Activated CD4-positive, alpha-beta T cell treated with anti-CD3 and anti-CD28 coated beads, Interleukin-2, amount 50 U/mL, for 48 hours (primary cell): ENCODE measurements at regions not wholly inside any gene's neighbourhood (a gene's known extent, or its start where the extent isn't known, plus 50 kb on each side); places are given as distances from the start of the nearest gene placed in this dataset.
"Not testable (repeated sequence)": the region's sequence is repeated elsewhere in the genome, so short reads cannot be mapped to it uniquely, and the experiment has no call there.

Source experiments
- DNase-seq, 2 experiments: peaks; one replicate each; pipeline ENCODE4 v3.0.0-alpha.2; 2020

- DNase-seq: peak; percentile 34 to 40
These were observed 487.7 kb downstream of the TYW1 start for GRCh38 chr7:67484244-67484751.

DNA sequence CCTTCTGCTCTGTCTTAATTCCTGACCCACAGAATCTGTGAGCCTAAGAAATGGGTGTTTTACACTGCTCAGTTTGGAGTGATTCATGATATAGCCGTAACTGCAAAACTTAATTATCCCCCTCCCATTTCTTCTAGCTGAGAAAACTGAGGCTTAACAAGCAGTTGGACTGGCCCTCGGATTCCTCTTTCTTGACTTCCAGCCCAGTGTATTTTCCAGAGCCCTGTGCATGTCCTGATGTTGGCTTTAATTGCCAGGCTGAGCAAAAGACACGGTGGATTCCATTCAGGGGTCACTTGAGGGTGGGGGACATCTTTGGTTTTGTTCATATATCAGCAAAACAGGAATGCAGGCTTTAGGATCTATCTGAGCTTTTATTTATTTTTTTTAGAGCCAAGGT is 489.8 kb downstream of the TYW1 start:
- no peak for DNase-seq

- DNase-seq: no peak
These were observed 490.7 kb downstream of the TYW1 start for GRCh38 chr7:67487316-67487715.

GRCh38 chr7:67489881-67490280 is 493.2 kb downstream of the TYW1 start:
- DNase-seq: no peak

GRCh38 chr7:67493366-67493765 is 496.7 kb downstream of the TYW1 start:
- DNase-seq: no peak

GRCh38 chr7:67496589-67496988 is 500.0 kb downstream of the TYW1 start:
- DNase-seq: no peak

DNA sequence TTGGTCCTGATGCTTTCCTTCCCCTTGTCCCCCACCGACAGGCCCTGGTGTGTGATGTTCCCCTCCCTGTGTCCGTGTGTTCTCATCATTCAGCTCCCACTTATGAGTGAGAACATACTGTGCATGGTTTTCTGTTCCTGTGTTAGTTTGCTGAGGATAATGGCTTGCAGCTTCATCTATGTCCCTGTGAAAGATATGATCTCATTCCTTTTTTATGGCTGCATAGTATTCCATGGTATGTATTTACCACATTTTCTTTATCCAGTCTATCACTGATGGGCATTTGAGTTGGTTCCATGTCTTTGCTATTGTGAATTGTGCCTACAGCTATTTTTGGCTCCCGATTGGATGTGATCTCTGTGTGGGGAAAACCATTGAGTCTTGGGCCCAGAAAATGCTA is 501.3 kb downstream of the TYW1 start:
- not testable (repeated sequence) for DNase-seq

GRCh38 chr7:67502929-67503328 is 506.3 kb downstream of the TYW1 start:
- DNase-seq: no peak

DNA sequence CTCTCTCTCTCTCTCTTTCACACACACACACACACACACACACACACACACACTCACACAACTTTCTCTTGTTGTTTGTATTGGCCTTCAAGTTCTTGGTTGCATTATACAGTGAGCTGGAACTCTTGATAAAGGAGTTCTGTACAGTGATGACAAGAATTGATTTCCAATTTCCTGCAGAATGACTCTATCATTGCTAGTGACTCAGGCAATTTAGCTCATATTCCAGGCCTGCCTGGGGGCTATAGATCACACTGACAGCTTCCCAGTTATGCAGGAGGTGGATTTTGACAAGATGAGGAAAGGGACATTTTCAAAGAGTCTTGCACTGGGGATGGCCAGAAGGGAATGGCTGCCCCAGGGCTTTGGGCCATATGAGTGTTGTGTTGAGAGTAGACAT is 508.8 kb downstream of the TYW1 start:
- DNase-seq: no peak

GRCh38 chr7:67512481-67512880 is 515.8 kb downstream of the TYW1 start:
- no peak for DNase-seq

- DNase-seq: no peak
These were observed 521.9 kb downstream of the TYW1 start for GRCh38 chr7:67518580-67518979.

- DNase-seq: no peak
These were observed 522.5 kb downstream of the TYW1 start for GRCh38 chr7:67519171-67519570.

DNA sequence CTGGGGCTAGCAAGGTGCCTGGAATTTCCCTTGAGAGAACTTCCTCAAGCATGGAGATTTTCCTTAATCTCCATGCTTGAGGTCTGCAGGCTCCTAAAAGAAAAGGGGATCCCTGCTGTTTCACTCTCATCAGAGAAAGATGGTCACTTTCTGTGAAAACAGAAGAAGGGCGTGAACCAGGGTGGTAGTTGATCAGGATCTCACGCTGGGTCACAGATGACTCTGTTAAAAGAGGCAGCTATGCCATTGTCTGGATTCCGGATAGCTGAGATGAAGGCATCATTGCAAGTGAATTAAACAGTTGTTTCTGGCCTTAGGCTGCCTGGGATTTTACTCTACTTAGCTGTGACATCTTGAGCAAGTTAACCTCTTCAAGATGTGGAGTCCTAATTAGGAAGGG is 525.9 kb downstream of the TYW1 start:
- DNase-seq: no peak

- no peak for DNase-seq
These were observed 527.1 kb downstream of the TYW1 start for GRCh38 chr7:67523713-67524112.

- no peak for DNase-seq
These were observed 529.0 kb downstream of the TYW1 start for GRCh38 chr7:67525588-67525987.

DNA sequence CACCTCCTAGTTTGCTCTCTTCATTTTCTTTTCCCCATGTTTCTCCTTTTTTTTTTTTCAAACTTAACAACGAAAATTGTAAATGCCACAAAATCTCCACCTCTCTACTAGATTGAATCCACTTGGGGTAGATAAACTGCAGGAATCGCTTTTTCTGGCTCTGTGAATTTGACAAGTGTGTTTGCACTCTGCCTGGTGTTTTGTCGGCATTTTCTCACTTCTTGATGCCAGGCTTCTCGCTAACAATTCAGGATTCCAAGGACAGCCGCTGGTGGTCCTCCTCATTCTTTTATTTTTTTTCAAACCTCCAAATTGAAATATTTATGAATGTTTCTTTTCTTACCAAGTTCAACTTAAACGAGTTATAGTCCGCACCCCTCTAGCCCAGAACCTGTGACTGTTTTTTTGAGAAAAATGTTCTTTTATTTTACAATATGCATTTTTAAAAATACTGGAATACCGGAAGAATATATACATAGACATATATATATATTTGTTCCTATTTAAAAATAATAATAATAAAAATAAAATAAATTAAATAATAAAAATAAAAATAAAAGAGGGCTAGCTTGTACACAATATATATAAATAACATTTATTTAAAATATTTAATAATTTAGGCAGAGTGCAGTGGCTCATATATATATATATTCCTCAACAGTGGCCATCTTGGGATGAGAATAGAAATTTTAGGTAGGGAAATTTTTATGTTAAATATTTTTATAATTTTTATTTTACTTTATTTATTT is 538.8 kb downstream of the TYW1 start:
- no peak for DNase-seq

DNA sequence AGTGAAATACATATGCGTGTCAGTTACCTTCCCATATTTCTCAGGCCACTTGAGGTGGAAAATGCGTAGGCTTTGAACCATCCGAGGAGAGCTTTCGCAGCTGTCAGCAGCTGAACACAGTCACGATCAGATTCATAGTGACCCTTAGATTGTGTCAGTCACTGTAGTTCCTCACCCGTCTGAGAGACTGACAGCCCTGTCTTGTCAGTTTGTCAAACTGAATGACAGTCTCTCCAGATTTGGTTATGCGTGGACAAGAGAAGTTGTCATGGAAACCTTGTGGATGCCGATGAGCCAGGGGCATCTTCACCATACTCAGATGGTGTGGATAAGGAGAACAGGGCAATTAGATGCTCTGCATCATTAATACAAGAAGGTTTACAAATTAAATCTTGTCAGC is 546.3 kb downstream of the TYW1 start:
- DNase-seq: no peak

- DNase-seq: no peak
These were observed 550.7 kb downstream of the TYW1 start for GRCh38 chr7:67547183-67547907.

- no peak for DNase-seq
These were observed 552.5 kb downstream of the TYW1 start for GRCh38 chr7:67549126-67549525.

GRCh38 chr7:67550801-67551436 is 554.3 kb downstream of the TYW1 start:
- DNase-seq: no peak

DNA sequence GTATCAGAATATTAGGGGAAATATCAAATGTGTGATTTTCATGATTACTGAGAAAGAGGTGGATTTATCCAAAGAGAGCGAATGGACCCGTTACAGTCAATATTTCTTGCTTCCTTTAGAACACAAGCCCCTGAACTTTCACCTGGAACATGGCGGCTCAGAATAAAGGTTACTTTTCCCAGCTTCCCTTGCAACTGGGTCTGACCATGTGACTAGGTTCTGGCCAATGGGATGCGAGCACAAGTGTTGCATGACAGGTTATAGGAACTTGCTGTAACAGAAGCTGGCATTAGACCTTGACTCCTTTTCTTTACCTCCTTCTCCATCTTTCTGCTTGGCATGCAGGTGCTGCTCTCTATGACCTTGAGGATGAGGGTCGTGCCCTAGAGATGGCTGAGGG is 556.1 kb downstream of the TYW1 start:
- no peak for DNase-seq

DNA sequence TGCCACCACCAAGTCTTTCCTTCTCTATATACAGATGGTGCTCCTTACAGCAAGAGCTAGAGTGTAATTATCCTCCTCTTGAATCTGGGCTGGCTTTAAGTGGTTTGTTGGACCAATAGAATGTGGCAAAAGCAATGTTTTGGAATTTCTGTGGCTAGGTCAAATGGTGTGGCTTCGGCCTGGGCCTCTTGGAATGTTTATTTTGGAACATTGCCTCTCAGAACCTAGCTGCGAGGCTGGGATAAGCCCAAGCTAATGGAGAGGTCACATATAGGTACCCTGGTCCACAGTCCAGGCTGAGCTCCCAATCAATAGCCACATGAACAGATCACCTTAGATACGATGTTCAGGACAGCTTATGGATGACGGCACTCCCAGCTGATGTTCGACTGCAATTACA is 556.7 kb downstream of the TYW1 start:
- no peak for DNase-seq

- DNase-seq: no peak
These were observed 558.4 kb downstream of the TYW1 start for GRCh38 chr7:67554986-67555385.

- no peak for DNase-seq
These were observed 568.3 kb downstream of the TYW1 start for GRCh38 chr7:67564959-67565358.
